Neural progenitor cell (in vitro differentiated cells): ENCODE measurements at regions not wholly inside any gene's neighbourhood (a gene's known extent, or its start where the extent isn't known, plus 50 kb on each side); places are given as distances from the start of the nearest gene placed in this dataset.

Experiments
- DNase-seq: peaks from one replicate; pipeline ENCODE4 v3.0.0-alpha.2; 2016; ENCODE audit warnings: low spot score
- H2AFZ ChIP-seq: fragments of 200-600 bp; sonication (generic); replicated peaks from 2 replicates; pipeline ENCODE4 v1.6.1; 2016; ENCODE audit warnings: antibody characterized with exemption
- H3F3A ChIP-seq: fragments of 200-600 bp; sonication (generic); 2 replicates; pipeline ENCODE4 v1.6.1; 2016; ENCODE audit warnings: antibody characterized with exemption, low read depth
- H3K27ac ChIP-seq: fragments of 200-600 bp; sonication (generic); 2 replicates; pipeline ENCODE4 v1.5.1; 2016; ENCODE audit warnings: mild to moderate bottlenecking
- H3K27me3 ChIP-seq: fragments of 200-600 bp; sonication (generic); 2 replicates; pipeline ENCODE4 v1.6.1; 2016; ENCODE audit warnings: mild to moderate bottlenecking, moderate library complexity
- H3K36me3 ChIP-seq: fragments of 200-600 bp; sonication (generic); 2 replicates; pipeline ENCODE4 v1.5.1; 2016
- H3K4me1 ChIP-seq: fragments of 200-600 bp; sonication (generic); 2 replicates; pipeline ENCODE4 v1.6.1; 2016; ENCODE audit warnings: mixed run types
- H3K4me2 ChIP-seq: fragments of 200-600 bp; sonication (generic); 2 replicates; pipeline ENCODE4 v1.6.1; 2016
- H3K4me3 ChIP-seq: fragments of 200-600 bp; sonication (generic); 2 replicates; pipeline ENCODE4 v1.5.1; 2016
- H3K79me2 ChIP-seq: fragments of 200-600 bp; sonication (generic); 2 replicates; pipeline ENCODE4 v1.6.1; 2016; ENCODE audit warnings: low read depth
- H3K9ac ChIP-seq: fragments of 200-600 bp; sonication (generic); 2 replicates; pipeline ENCODE4 v1.6.1; 2016
- H3K9me3 ChIP-seq: fragments of 200-600 bp; sonication (generic); 2 replicates; pipeline ENCODE4 v1.5.1; 2016; ENCODE audit warnings: low read depth
- H4K20me1 ChIP-seq: fragments of 200-600 bp; sonication (generic); 2 replicates; pipeline ENCODE4 v1.6.1; 2016; ENCODE audit warnings: low read depth
- H3K27ac Mint-ChIP-seq: 3 replicates; pipeline ENCODE4 v1.8.0; 2021; ENCODE audit warnings: mixed read lengths
- H3K27me3 Mint-ChIP-seq: 2 replicates; pipeline ENCODE4 v1.8.0; 2022; ENCODE audit warnings: low read depth, mild to moderate bottlenecking, inconsistent platforms, moderate library complexity, mixed read lengths; ENCODE audit not compliant: insufficient read depth
- H3K36me3 Mint-ChIP-seq: 3 replicates; pipeline ENCODE4 v1.8.0; 2021; ENCODE audit warnings: mixed read lengths
- H3K4me1 Mint-ChIP-seq: 3 replicates; pipeline ENCODE4 v1.8.0; 2021; ENCODE audit warnings: mixed read lengths
- H3K4me3 Mint-ChIP-seq: 3 replicates; pipeline ENCODE4 v1.8.0; 2021; ENCODE audit warnings: mild to moderate bottlenecking, moderate library complexity, mixed read lengths
- H3K9me3 Mint-ChIP-seq: 3 replicates; pipeline ENCODE4 v1.8.0; 2020; ENCODE audit warnings: mixed read lengths
- CTCF ChIP-seq: fragments of 200-600 bp; sonication (generic); IDR thresholded peaks from 2 replicates; pipeline ENCODE4 v1.5.1; 2017; ENCODE audit warnings: antibody characterized with exemption, mild to moderate bottlenecking
- EZH2 ChIP-seq: fragments of 200-600 bp; sonication (generic); IDR thresholded peaks from 2 replicates; pipeline ENCODE4 v1.6.1; 2017; ENCODE audit warnings: antibody characterized with exemption, mild to moderate bottlenecking, moderate library complexity
- EZH2phosphoT487 ChIP-seq: fragments of 200-600 bp; sonication (generic); IDR thresholded peaks from 2 replicates; pipeline ENCODE4 v1.6.1; 2017; ENCODE audit warnings: antibody characterized with exemption

GRCh38 chr16:85398688-85399582, 214.2 kb upstream of the GSE1 start:
- Mint-ChIP-seq H3K27me3 (peaks cover 16% of the 10 kb centered on the region), H3K4me1 (peaks cover 32% of the 10 kb centered on the region), H3K36me3 (no peaks in the 10 kb centered on the region), H3K4me3 (no peak overlapping the region), H3K9me3 (no peaks in the 10 kb centered on the region), H3K27ac (no peak overlapping the region)
- no peak overlapping the region for H3K27ac ChIP-seq
- H3K79me2 ChIP-seq, result no peaks in the 10 kb centered on the region
- peaks cover 18% of the 10 kb centered on the region for H3K4me1 ChIP-seq
- H3K4me2 ChIP-seq, result no peak overlapping the region
- no peaks in the 10 kb centered on the region for H3K36me3 ChIP-seq
- H3K27me3 ChIP-seq, result no peaks in the 10 kb centered on the region
- H2AFZ ChIP-seq, result no peak overlapping the region
- H3F3A ChIP-seq, result peaks cover 21% of the 10 kb centered on the region
- TF ChIP-seq EZH2 (no peak), EZH2phosphoT487 (no peak), CTCF (no peak)
- H3K9me3 ChIP-seq, result no peaks in the 10 kb centered on the region
- no peak for DNase-seq
- no peaks in the 10 kb centered on the region for H4K20me1 ChIP-seq
- H3K4me3 ChIP-seq, result no peak overlapping the region
- no peak overlapping the region for H3K9ac ChIP-seq

GRCh38 chr16:85399583-85400284, 213.4 kb upstream of the GSE1 start:
- Mint-ChIP-seq H3K4me3 (no peak overlapping the region), H3K4me1 (peaks cover 25% of the 10 kb centered on the region), H3K27me3 (peaks cover 16% of the 10 kb centered on the region), H3K27ac (no peak overlapping the region), H3K36me3 (no peaks in the 10 kb centered on the region), H3K9me3 (no peaks in the 10 kb centered on the region)
- no peak overlapping the region for H3K27ac ChIP-seq
- no peaks in the 10 kb centered on the region for H3K9me3 ChIP-seq
- H2AFZ ChIP-seq, result no peak overlapping the region
- H3K4me1 ChIP-seq, result peaks cover 18% of the 10 kb centered on the region
- H3F3A ChIP-seq, result peaks cover 21% of the 10 kb centered on the region
- TF ChIP-seq EZH2 (no peak), EZH2phosphoT487 (no peak), CTCF (no peak)
- H3K9ac ChIP-seq, result no peak overlapping the region
- no peak overlapping the region for H3K4me3 ChIP-seq
- no peaks in the 10 kb centered on the region for H3K79me2 ChIP-seq
- no peak for DNase-seq
- no peaks in the 10 kb centered on the region for H3K36me3 ChIP-seq
- no peak overlapping the region for H3K4me2 ChIP-seq
- H4K20me1 ChIP-seq, result no peaks in the 10 kb centered on the region
- H3K27me3 ChIP-seq, result no peaks in the 10 kb centered on the region

GRCh38 chr16:85400305-85401205, 212.6 kb upstream of the GSE1 start:
- DNase-seq, result no peak
- Histone ChIP-seq H3K36me3 (no peaks in the 10 kb centered on the region), H2AFZ (no peak overlapping the region), H4K20me1 (no peaks in the 10 kb centered on the region), H3K9ac (no peak overlapping the region), H3K4me1 (peaks cover 14% of the 10 kb centered on the region), H3K4me2 (no peak overlapping the region), H3K4me3 (no peak overlapping the region), H3K27me3 (no peaks in the 10 kb centered on the region), H3F3A (peaks cover 21% of the 10 kb centered on the region), H3K79me2 (no peaks in the 10 kb centered on the region), H3K27ac (no peak overlapping the region), H3K9me3 (no peaks in the 10 kb centered on the region)
- Mint-ChIP-seq H3K27me3 (peaks cover 13% of the 10 kb centered on the region), H3K27ac (no peak overlapping the region), H3K36me3 (no peaks in the 10 kb centered on the region), H3K4me1 (peaks cover 19% of the 10 kb centered on the region), H3K4me3 (no peak overlapping the region), H3K9me3 (no peaks in the 10 kb centered on the region)
- TF ChIP-seq EZH2phosphoT487 (no peak), CTCF (no peak), EZH2 (no peak)
